ENCODE measurements at regions not wholly inside any gene's neighbourhood (a gene's known extent, or its start where the extent isn't known, plus 50 kb on each side); places are given as distances from the start of the nearest gene placed in this dataset.

GRCh38 chr5:145203193-145203592 lies 631.9 kb downstream of the PRELID2 start:
- TF ChIP-seq CTCF (conservative IDR thresholded peaks at IDR 0.05; ENCODE audit: low read length) (no peak), EZH2phosphoT487 (IDR thresholded peaks at IDR 0.05; ENCODE audit: borderline replicate concordance) (no peak)
